ENCODE measurements at regions not wholly inside any gene's neighbourhood (a gene's known extent, or its start where the extent isn't known, plus 50 kb on each side); places are given as distances from the start of the nearest gene placed in this dataset.

GRCh38 chr6:43837507-43837906 lies 67.5 kb downstream of the VEGFA start:
- TF ChIP-seq, protein P1, sequence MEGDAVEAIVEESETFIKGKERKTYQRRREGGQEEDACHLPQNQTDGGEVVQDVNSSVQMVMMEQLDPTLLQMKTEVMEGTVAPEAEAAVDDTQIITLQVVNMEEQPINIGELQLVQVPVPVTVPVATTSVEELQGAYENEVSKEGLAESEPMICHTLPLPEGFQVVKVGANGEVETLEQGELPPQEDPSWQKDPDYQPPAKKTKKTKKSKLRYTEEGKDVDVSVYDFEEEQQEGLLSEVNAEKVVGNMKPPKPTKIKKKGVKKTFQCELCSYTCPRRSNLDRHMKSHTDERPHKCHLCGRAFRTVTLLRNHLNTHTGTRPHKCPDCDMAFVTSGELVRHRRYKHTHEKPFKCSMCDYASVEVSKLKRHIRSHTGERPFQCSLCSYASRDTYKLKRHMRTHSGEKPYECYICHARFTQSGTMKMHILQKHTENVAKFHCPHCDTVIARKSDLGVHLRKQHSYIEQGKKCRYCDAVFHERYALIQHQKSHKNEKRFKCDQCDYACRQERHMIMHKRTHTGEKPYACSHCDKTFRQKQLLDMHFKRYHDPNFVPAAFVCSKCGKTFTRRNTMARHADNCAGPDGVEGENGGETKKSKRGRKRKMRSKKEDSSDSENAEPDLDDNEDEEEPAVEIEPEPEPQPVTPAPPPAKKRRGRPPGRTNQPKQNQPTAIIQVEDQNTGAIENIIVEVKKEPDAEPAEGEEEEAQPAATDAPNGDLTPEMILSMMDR (IDR thresholded peaks at IDR 0.05): no peak
- TF ChIP-seq POLR2A (IDR thresholded peaks at IDR 0.05): no peak

Data from breast epithelium (tissue), 3 donors.